ENCODE measurements at regions not wholly inside any gene's neighbourhood (a gene's known extent, or its start where the extent isn't known, plus 50 kb on each side); places are given as distances from the start of the nearest gene placed in this dataset.

DNA sequence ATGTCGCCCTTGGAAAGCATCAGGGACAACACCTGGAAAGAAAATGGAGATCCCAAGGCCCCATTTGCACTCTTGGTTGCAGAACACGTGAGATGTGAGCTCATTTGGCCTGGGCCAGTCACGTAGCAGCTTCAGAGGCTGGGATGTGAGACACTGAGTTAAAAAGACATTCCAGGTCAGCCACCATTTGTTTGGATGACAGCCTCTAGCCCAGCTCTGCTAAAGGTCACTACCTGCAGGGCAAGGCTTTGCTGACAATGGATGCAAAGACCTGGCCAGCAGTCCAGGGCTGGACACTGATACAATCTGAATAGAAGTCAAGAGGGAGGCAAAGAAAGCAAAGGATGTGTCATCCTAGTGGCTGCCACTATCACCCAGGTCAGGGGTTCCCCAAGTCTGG, 83.9 kb upstream of the LRPPRC start:
- Histone ChIP-seq H3K27me3 (ENCODE audit: control insufficient read depth in 2 of 2, insufficient read depth in 2 of 2, low read length in 2 of 2) (peaks cover 2% of the 10 kb centered on the region in 2 experiments), H3K4me3 (replicated peaks in 1 of 3; ENCODE audit: insufficient read depth in 1 of 3, low read depth in 1 of 3, low read length in 3 of 3) (no peak overlapping the region), H2AFZ (ENCODE audit: low read depth, low read length) (no peak overlapping the region), H3K9ac (replicated peaks; ENCODE audit: extremely low read depth, insufficient read depth, low read length) (no peak overlapping the region), H3K36me3 (ENCODE audit: control insufficient read depth in 2 of 2, extremely low read depth in 1 of 2, insufficient read depth in 2 of 2, low read length in 2 of 2) (no peaks in the 10 kb centered on the region), H3K27ac (ENCODE audit: insufficient read depth, low read depth, low read length) (no peak overlapping the region), H3K79me2 (ENCODE audit: control insufficient read depth, insufficient read depth, low read length) (no peaks in the 10 kb centered on the region), H3K9me3 (replicated peaks; ENCODE audit: control insufficient read depth, insufficient read depth, low read length) (no peaks in the 10 kb centered on the region), H3K4me2 (ENCODE audit: insufficient read depth, low read length) (no peak overlapping the region), H4K20me1 (replicated peaks; ENCODE audit: control insufficient read depth, extremely low read depth, insufficient read depth, low read length) (no peaks in the 10 kb centered on the region), H3K4me1 (ENCODE audit: control insufficient read depth, extremely low read depth, insufficient read depth, low read length) (no peaks in the 10 kb centered on the region), H3K9me1 (replicated peaks; ENCODE audit: control insufficient read depth, extremely low read depth, insufficient read depth, low read length) (no peaks in the 10 kb centered on the region)
- FAIRE-seq (no peak), DNase-seq (ENCODE audit: low read depth, low spot score) (no peak)
- ChIA-PET POLR2A (no interaction called here), CTCF (no interaction called here)
- intact Hi-C loops (cut with micrococcal nuclease) (no loop called here), dilution Hi-C loops (cut with MboI; ENCODE audit: extremely low pct_ligation_motif_present, low sequenced_read_pairs) (no loop called here)
- TF ChIP-seq POLR2AphosphoS5 (IDR thresholded peaks at IDR 0.05; ENCODE audit: insufficient read depth, low read depth, low read length) (no peak), GATA2 (IDR thresholded peaks at IDR 0.05; ENCODE audit: insufficient read depth, insufficient read length, low read depth, low read length) (no peak), JUN (IDR thresholded peaks at IDR 0.05; ENCODE audit: borderline replicate concordance, insufficient read depth, insufficient read length, low read depth) (no peak), EZH2 (IDR thresholded peaks at IDR 0.05; ENCODE audit: borderline replicate concordance, low read depth, low read length, severe bottlenecking) (no peak), MYC (IDR thresholded peaks at IDR 0.05; ENCODE audit: low read depth, low read length) (no peak), POLR2A (IDR thresholded peaks at IDR 0.05; ENCODE audit: low read depth, low read length) (no peak), FOS (IDR thresholded peaks at IDR 0.05; ENCODE audit: borderline replicate concordance, insufficient read depth, low read length) (no peak)
- TF ChIP-seq, protein P1, sequence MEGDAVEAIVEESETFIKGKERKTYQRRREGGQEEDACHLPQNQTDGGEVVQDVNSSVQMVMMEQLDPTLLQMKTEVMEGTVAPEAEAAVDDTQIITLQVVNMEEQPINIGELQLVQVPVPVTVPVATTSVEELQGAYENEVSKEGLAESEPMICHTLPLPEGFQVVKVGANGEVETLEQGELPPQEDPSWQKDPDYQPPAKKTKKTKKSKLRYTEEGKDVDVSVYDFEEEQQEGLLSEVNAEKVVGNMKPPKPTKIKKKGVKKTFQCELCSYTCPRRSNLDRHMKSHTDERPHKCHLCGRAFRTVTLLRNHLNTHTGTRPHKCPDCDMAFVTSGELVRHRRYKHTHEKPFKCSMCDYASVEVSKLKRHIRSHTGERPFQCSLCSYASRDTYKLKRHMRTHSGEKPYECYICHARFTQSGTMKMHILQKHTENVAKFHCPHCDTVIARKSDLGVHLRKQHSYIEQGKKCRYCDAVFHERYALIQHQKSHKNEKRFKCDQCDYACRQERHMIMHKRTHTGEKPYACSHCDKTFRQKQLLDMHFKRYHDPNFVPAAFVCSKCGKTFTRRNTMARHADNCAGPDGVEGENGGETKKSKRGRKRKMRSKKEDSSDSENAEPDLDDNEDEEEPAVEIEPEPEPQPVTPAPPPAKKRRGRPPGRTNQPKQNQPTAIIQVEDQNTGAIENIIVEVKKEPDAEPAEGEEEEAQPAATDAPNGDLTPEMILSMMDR (IDR thresholded peaks at IDR 0.05; ENCODE audit: extremely low read depth in 1 of 2, insufficient read depth in 1 of 2, low read depth in 1 of 2, low read length in 2 of 2): no peak
- no TSS peak for BruUV-seq (replicated peaks)
